ENCODE measurements at regions not wholly inside any gene's neighbourhood (a gene's known extent, or its start where the extent isn't known, plus 50 kb on each side); places are given as distances from the start of the nearest gene placed in this dataset.

DNA sequence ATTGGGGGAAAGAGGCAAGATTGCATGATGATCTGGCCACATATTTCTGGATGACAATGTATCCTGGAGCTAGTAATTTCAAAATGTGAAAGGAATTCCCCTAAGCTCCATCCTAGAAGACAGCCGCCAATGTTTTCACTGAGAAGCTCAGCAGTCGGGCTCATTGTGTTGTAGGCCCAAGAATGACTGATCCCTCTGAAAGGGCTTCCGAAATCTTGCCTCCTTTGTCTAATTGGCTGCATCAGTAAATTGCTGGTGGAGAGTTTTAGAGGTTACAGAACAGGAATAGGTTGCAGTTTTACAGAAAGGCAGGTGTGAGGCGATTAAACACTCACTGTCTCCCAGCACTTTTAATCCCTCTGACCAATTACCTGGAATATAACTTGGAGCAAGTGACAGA lies 464.1 kb upstream of the SALL1 start:
- TF ChIP-seq POLR2AphosphoS5 (IDR thresholded peaks at IDR 0.05; ENCODE audit: borderline replicate concordance, low read depth, low read length): no peak
- no peak for TF ChIP-seq FOXP2 (optimal IDR thresholded peaks at IDR 0.05; ENCODE audit: control extremely low read depth, extremely low read length, insufficient read depth)
- no peak for TF ChIP-seq EZH2 (IDR thresholded peaks at IDR 0.05)
- Histone ChIP-seq H3K9me3 (ENCODE audit: low read depth, low read length) (no peaks in the 10 kb centered on the region), H3K4me3 (no peak overlapping the region), H3K27ac (no peak overlapping the region), H3K36me3 (ENCODE audit: insufficient read depth, low read length) (no peaks in the 10 kb centered on the region), H3K9ac (ENCODE audit: insufficient read length) (no peak overlapping the region)
- no peak for DNase-seq (ENCODE audit: low read depth, low spot score)

DNA sequence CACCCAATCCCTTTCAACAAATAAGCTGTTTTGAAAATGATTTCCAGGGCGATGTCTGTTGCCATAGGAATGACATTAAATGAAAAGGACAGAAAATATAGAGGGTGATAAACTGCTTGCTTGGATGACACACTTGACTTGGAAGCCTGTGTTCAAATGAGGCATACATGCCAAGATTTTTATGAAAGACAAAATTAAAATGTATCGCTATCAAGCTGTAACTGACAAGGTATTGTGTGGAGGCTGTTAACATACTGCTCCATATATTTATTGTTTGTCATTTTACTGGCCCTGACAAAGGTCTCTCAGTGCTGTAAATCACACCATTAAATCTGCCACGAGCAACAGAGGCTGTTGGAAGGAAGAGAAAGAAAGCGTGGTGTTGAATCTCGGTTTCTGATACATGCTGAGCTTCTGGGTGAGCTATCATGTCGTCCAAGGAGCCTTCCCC lies 456.2 kb upstream of the SALL1 start:
- no peak for DNase-seq (ENCODE audit: low read depth, low spot score)
- no peak overlapping the region for H3K4me3 ChIP-seq
- H3K36me3 ChIP-seq (ENCODE audit: insufficient read depth, low read length): no peaks in the 10 kb centered on the region
- TF ChIP-seq EZH2 (IDR thresholded peaks at IDR 0.05): no peak
- TF ChIP-seq FOXP2 (optimal IDR thresholded peaks at IDR 0.05; ENCODE audit: control extremely low read depth, extremely low read length, insufficient read depth): no peak
- no peak for TF ChIP-seq POLR2AphosphoS5 (IDR thresholded peaks at IDR 0.05; ENCODE audit: borderline replicate concordance, low read depth, low read length)
- H3K9ac ChIP-seq (ENCODE audit: insufficient read length): no peak overlapping the region
- H3K9me3 ChIP-seq (ENCODE audit: low read depth, low read length): no peaks in the 10 kb centered on the region
- no peak overlapping the region for H3K27ac ChIP-seq

DNA sequence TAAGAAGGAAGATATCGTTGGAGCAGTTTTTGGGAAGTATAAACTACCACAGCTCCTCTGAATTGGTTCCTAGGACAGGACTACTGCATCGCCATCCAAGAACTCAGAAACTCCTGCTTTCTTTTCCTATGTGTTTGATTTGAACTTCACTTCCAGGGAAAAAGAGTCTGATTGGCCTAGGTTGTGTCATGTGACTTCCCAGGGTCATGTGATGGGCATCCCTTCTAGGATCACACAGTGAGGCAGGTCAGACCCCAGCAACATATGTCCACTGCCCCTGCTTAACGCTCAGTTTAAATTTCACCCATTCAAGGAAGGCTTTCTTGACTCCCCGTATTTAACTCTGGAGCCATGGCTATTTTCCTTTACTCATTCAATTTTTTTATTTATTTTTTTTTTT lies 445.2 kb upstream of the SALL1 start:
- no peak overlapping the region for H3K9ac ChIP-seq (ENCODE audit: insufficient read length)
- H3K27ac ChIP-seq: no peak overlapping the region
- TF ChIP-seq EZH2 (IDR thresholded peaks at IDR 0.05): no peak
- TF ChIP-seq FOXP2 (optimal IDR thresholded peaks at IDR 0.05; ENCODE audit: control extremely low read depth, extremely low read length, insufficient read depth): no peak
- no peak for TF ChIP-seq POLR2AphosphoS5 (IDR thresholded peaks at IDR 0.05; ENCODE audit: borderline replicate concordance, low read depth, low read length)
- H3K9me3 ChIP-seq (ENCODE audit: low read depth, low read length): no peaks in the 10 kb centered on the region
- no peak for DNase-seq (ENCODE audit: low read depth, low spot score)
- H3K4me3 ChIP-seq: no peak overlapping the region
- no peaks in the 10 kb centered on the region for H3K36me3 ChIP-seq (ENCODE audit: insufficient read depth, low read length)

DNA sequence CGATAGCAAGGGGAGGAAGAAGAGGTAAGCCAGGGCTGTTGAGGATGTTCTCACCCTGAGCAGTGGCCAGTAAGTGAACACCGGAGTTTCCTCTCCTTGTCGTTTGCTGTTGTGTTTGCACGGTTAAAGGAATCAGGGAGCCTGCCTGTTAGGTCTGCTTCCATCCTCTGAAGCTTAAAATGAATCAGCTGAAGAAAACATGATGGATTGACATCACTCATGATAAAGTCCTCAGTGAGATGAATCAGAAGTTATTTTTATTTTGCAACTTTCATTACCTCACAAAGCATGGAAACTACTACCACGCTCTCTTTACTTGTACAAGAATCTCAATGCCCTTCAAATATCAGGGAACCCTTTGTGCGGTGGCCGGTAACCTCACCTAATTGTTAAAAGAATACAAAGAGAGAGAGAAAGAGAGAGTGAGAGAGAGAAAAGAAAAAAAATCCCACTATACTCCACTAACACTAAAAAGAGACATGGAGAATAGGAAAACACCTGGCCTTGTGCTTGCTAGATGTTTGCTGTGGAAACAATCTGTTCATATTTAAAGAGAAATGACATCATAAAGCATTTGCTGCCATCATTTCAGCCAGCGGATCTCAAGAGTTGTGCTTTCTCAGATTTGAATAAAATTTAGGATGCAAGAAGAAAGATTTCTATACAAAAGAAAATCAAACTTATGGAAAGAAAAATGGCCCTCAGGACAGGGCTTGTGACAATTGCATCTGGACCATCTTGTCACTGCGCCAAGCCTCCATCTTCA lies 441.6 kb upstream of the SALL1 start:
- Histone ChIP-seq H3K4me3 (no peak overlapping the region), H3K9me3 (ENCODE audit: low read depth, low read length) (no peaks in the 10 kb centered on the region), H3K9ac (ENCODE audit: insufficient read length) (no peak overlapping the region), H3K27ac (no peak overlapping the region), H3K36me3 (ENCODE audit: insufficient read depth, low read length) (no peaks in the 10 kb centered on the region)
- DNase-seq (ENCODE audit: low read depth, low spot score): no peak
- no peak for TF ChIP-seq POLR2AphosphoS5 (IDR thresholded peaks at IDR 0.05; ENCODE audit: borderline replicate concordance, low read depth, low read length)
- no peak for TF ChIP-seq EZH2 (IDR thresholded peaks at IDR 0.05)
- no peak for TF ChIP-seq FOXP2 (optimal IDR thresholded peaks at IDR 0.05; ENCODE audit: control extremely low read depth, extremely low read length, insufficient read depth)

DNA sequence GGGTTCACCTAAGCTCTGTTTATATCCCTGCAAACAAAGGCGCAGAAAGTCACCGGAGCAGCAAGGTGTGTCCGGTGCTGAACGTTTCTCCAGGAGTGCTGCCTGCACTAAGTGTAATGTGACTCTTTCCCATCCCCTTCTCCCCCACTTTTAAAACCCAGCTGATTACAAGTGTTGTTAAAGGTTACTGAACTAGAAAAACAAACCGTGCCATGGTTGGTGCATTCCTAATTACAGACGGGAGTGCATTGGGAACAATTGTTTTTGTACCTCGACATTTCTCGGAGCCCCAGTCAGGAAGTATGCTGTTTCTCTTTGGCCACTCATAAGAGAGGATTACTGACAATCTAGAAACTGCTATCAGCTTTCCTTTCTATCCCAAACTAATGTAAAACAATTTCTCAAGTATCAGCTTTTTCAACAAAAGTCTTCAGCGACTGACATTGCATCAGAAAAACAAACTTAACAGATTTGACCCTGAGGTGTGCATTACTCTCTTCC lies 441.0 kb upstream of the SALL1 start:
- H3K9me3 ChIP-seq (ENCODE audit: low read depth, low read length): no peaks in the 10 kb centered on the region
- H3K36me3 ChIP-seq (ENCODE audit: insufficient read depth, low read length): no peaks in the 10 kb centered on the region
- no peak overlapping the region for H3K9ac ChIP-seq (ENCODE audit: insufficient read length)
- no peak for TF ChIP-seq FOXP2 (optimal IDR thresholded peaks at IDR 0.05; ENCODE audit: control extremely low read depth, extremely low read length, insufficient read depth)
- no peak for TF ChIP-seq POLR2AphosphoS5 (IDR thresholded peaks at IDR 0.05; ENCODE audit: borderline replicate concordance, low read depth, low read length)
- no peak for TF ChIP-seq EZH2 (IDR thresholded peaks at IDR 0.05)
- no peak overlapping the region for H3K27ac ChIP-seq
- H3K4me3 ChIP-seq: no peak overlapping the region
- DNase-seq (ENCODE audit: low read depth, low spot score): no peak

DNA sequence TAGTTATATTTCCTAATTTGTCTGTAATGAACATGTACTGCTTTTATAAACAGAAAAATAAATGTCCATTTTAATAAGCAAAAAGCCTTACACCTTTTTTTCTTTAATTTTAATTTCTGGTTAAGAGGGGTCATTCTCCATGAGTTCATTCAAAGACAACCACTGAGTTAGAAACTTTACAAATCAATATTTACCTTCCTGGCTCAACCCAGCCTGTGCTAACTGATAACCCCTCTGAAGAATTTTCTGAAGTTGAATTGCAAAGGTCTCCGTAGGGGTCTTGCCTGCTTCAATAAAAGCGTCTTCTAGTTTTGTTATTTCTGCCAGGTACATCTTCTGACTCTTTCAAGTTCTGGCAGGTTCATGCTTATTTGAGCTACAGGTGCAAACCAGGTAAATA lies 440.4 kb upstream of the SALL1 start:
- H3K27ac ChIP-seq: no peak overlapping the region
- no peak for DNase-seq (ENCODE audit: low read depth, low spot score)

DNA sequence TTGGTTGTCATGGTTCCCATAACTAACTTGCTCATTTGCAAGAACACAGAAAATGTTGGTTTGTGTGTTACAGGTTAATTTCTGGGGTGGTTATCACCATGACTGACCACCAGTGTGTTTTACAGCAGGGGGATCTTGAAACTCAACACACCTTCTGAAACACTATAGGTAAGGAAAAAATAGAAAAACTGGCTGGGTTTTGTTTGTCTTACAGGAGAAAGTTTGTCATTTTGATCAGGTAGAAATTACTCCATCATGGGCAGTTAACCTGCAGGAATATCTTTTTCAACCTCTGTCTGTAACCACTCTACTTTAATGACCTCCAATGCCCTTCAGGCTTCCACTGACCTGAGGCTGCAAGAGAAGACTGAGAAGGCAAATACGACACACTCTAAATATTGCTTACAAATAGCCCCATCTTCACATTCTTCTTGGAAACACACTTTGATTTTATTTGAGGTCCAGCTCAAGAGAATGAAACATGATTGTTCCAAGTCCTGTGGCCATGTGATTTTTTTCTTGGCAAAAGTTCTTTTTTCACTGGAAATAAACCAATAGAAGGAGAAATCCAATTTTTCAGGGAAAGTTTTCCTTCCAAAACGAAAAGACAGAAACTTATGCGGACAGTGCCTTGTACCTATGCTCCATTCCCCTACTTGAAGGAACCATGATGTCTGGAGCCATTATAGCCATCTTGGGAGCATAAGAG lies 428.7 kb upstream of the SALL1 start:
- Histone ChIP-seq H3K9me3 (ENCODE audit: low read depth, low read length) (no peaks in the 10 kb centered on the region), H3K27ac (no peak overlapping the region), H3K36me3 (ENCODE audit: insufficient read depth, low read length) (no peaks in the 10 kb centered on the region), H3K4me3 (no peak overlapping the region), H3K9ac (ENCODE audit: insufficient read length) (no peak overlapping the region)
- TF ChIP-seq FOXP2 (optimal IDR thresholded peaks at IDR 0.05; ENCODE audit: control extremely low read depth, extremely low read length, insufficient read depth) (no peak), EZH2 (IDR thresholded peaks at IDR 0.05) (no peak), POLR2AphosphoS5 (IDR thresholded peaks at IDR 0.05; ENCODE audit: borderline replicate concordance, low read depth, low read length) (no peak)
- no peak for DNase-seq (ENCODE audit: low read depth, low spot score)

More for the DNA sequence above, 440.4 kb upstream of the SALL1 start:
- Histone ChIP-seq H3K9ac (ENCODE audit: insufficient read length) (no peak overlapping the region), H3K36me3 (ENCODE audit: insufficient read depth, low read length) (no peaks in the 10 kb centered on the region), H3K4me3 (no peak overlapping the region), H3K9me3 (ENCODE audit: low read depth, low read length) (no peaks in the 10 kb centered on the region)
- TF ChIP-seq EZH2 (IDR thresholded peaks at IDR 0.05): no peak
- TF ChIP-seq FOXP2 (optimal IDR thresholded peaks at IDR 0.05; ENCODE audit: control extremely low read depth, extremely low read length, insufficient read depth): no peak
- no peak for TF ChIP-seq POLR2AphosphoS5 (IDR thresholded peaks at IDR 0.05; ENCODE audit: borderline replicate concordance, low read depth, low read length)

DNA sequence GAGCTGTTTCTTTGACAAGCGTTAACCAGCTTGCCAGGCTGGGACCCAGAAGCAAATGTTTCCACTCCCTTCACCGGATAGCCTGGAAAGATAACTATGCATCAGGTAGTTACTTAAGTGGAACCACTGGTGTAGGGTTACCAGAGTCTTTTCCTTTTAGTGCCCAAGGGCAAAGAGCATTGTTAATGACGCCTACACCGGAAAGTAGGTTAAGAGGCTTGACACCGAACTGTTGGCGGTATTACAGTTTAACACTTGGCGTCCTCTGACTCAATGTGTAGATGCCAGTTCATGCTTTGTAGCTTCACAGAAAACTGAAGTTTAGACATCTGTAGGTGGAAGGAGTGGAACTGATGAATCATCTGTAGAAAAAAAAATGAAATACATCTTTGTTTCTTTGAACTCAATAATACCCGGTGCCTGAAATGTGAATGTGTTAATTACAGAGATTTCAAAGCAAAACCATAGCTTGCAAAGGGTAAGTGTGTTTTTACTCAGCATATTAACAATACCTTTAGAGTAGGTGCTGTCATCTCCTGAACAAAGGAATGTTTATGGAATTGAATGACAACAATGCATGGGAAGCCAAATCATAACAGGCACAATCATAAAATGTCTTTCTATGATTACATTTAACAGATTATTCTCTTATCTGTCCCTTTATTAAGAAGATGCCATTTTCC lies 426.7 kb upstream of the SALL1 start:
- Histone ChIP-seq H3K4me3 (no peak overlapping the region), H3K36me3 (ENCODE audit: insufficient read depth, low read length) (no peaks in the 10 kb centered on the region), H3K9ac (ENCODE audit: insufficient read length) (no peak overlapping the region), H3K9me3 (ENCODE audit: low read depth, low read length) (no peaks in the 10 kb centered on the region), H3K27ac (no peak overlapping the region)
- no peak for TF ChIP-seq EZH2 (IDR thresholded peaks at IDR 0.05)
- no peak for TF ChIP-seq POLR2AphosphoS5 (IDR thresholded peaks at IDR 0.05; ENCODE audit: borderline replicate concordance, low read depth, low read length)
- no peak for TF ChIP-seq FOXP2 (optimal IDR thresholded peaks at IDR 0.05; ENCODE audit: control extremely low read depth, extremely low read length, insufficient read depth)
- no peak for DNase-seq (ENCODE audit: low read depth, low spot score)

All from SK-N-MC (cell line).